GM23338 (cell line): ENCODE measurements at regions not wholly inside any gene's neighbourhood (a gene's known extent, or its start where the extent isn't known, plus 50 kb on each side); places are given as distances from the start of the nearest gene placed in this dataset.

Experiments used
- CREB1 ChIP-seq: fragments of 250-450 bp; sonication (Bioruptor Pico); IDR thresholded peaks from 2 replicates; pipeline ENCODE4 v1.5.0; 2020; ENCODE audit warnings: low read depth, mild to moderate bottlenecking, moderate library complexity
- EZH2 ChIP-seq: fragments of 200-600 bp; sonication (generic); IDR thresholded peaks from one replicate; pipeline ENCODE4 v1.8.0; 2017; ENCODE audit warnings: antibody characterized with exemption, mild to moderate bottlenecking, low read depth; ENCODE audit not compliant: unreplicated experiment
- EZH2phosphoT487 ChIP-seq: fragments of 200-600 bp; sonication (generic); IDR thresholded peaks from one replicate; pipeline ENCODE4 v1.8.1; 2018; ENCODE audit warnings: antibody characterized with exemption; ENCODE audit not compliant: unreplicated experiment
- POLR2AphosphoS5 ChIP-seq: IDR thresholded peaks from 2 replicates; pipeline ENCODE4 v1.6.1; 2016; ENCODE audit warnings: antibody characterized with exemption, low read depth
- REST ChIP-seq: IDR thresholded peaks from one replicate; pipeline ENCODE4 v1.6.1; 2018; ENCODE audit warnings: antibody characterized with exemption; ENCODE audit not compliant: unreplicated experiment
- TF ChIP-seq, protein P1 (sequence below), 2 experiments: fragments of 200-600 bp in 1 of 2; sonication (generic) in 1 of 2; conservative IDR thresholded peaks; 2 replicates each; pipeline versions ENCODE4 v1.5.1 to v1.6.1; 2016 to 2017; ENCODE audit warnings: antibody characterized with exemption in 2 of 2, low read depth in 2 of 2, mild to moderate bottlenecking in 2 of 2, moderate library complexity in 1 of 2

- TF ChIP-seq, protein P1, sequence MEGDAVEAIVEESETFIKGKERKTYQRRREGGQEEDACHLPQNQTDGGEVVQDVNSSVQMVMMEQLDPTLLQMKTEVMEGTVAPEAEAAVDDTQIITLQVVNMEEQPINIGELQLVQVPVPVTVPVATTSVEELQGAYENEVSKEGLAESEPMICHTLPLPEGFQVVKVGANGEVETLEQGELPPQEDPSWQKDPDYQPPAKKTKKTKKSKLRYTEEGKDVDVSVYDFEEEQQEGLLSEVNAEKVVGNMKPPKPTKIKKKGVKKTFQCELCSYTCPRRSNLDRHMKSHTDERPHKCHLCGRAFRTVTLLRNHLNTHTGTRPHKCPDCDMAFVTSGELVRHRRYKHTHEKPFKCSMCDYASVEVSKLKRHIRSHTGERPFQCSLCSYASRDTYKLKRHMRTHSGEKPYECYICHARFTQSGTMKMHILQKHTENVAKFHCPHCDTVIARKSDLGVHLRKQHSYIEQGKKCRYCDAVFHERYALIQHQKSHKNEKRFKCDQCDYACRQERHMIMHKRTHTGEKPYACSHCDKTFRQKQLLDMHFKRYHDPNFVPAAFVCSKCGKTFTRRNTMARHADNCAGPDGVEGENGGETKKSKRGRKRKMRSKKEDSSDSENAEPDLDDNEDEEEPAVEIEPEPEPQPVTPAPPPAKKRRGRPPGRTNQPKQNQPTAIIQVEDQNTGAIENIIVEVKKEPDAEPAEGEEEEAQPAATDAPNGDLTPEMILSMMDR (conservative IDR thresholded peaks at IDR 0.05; ENCODE audit: low read depth in 2 of 2) = no peak
- TF ChIP-seq POLR2AphosphoS5 (no peak), EZH2phosphoT487 (no peak), EZH2 (no peak), CREB1 (CRISPR knock-in tag) (no peak), REST (no peak)
Measured at GRCh38 chr4:35138449-35138848, 1105.9 kb downstream of the ARAP2 start.
